ENCODE measurements at regions not wholly inside any gene's neighbourhood (a gene's known extent, or its start where the extent isn't known, plus 50 kb on each side); places are given as distances from the start of the nearest gene placed in this dataset.
"Not testable (repeated sequence)": the region's sequence is repeated elsewhere in the genome, so short reads cannot be mapped to it uniquely, and the experiment has no call there.

DNA sequence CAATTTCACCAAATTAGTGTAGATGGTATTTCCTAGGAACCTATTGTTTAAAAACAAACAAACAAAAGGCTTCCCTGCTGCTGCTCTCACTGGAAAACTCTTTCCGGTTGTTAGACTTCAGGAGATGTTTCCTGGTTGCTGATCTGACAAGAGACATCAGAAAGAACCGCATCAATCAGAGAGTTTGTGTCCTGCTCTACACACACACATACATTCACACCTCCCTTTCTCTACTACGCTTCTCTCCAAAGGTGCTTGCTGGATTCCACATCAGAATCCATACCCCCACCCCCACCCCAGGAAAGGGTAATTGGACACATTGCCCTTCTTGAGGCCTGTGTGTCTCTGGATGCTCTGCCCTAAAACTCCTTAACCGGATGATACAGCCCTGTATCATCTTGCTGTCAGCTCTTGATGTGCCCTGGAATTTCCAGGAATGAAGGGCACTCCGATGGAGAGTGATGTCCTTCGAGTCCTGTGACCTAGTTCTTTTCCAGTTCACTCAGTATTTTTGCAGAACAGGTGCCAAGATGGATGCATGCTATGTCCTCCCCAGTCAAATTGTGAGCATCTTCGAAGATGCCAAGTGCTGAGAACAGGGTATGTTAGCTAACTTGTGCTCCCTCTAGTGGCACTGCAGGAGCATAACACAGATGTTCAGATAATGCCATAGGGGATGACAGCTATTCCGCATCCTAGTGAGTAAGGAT, 113.7 kb upstream of the SLC35F3 start:
- DNase-seq: peak; percentile 3

DNA sequence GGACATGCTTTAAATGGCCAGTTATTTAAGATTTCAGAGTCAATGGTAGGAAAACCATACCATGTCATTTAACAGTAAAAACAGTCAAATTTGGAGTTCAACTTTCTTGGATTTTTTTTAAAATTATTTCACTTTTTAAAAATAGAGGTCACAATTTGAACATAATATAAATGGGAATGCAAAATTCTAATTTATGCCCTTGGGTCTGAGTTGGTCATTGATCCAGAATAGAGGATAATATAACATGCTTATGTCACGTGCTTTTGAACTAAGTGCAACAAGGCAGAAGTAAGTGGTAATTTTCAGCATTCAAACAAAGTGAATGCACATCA, 113.1 kb upstream of the SLC35F3 start:
- DNase-seq: no peak

DNA sequence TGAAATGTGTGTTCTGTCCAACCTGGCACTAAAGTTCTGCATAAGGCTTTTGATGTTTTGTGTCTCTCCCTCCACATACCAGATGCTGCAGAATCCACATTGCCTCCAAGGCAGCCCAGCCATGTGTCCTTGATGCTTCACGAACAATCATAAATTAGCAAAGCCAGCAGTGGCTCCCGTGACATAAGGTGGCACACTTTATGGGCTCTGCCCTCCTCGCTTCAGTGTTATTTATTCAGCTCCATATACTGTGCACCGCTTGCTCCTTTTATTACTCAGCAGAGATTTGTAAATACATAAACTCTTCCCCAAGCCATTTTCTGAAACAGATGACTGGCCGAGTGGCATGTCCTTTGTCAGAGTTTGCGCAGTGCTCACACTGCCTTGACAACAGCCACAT, 112.8 kb upstream of the SLC35F3 start:
- DNase-seq: no peak

DNA sequence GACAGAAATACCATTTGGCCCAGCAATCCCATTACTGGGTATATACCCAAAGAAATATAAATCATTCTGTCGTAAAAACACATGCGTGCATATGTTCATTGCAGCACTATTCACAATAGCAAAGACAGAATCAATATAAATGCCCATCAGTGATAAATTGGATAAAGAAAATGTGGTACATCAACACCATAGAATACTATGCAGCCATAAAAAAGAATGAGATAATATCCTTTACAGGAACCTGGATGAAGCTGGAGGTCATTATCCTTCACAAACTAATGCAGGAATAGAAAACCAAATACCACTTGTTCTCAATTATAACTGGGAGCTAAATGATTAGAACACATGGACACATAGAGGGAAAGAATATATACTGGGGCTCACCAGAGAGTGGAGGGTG, 109.6 kb upstream of the SLC35F3 start:
- no peak for DNase-seq

DNA sequence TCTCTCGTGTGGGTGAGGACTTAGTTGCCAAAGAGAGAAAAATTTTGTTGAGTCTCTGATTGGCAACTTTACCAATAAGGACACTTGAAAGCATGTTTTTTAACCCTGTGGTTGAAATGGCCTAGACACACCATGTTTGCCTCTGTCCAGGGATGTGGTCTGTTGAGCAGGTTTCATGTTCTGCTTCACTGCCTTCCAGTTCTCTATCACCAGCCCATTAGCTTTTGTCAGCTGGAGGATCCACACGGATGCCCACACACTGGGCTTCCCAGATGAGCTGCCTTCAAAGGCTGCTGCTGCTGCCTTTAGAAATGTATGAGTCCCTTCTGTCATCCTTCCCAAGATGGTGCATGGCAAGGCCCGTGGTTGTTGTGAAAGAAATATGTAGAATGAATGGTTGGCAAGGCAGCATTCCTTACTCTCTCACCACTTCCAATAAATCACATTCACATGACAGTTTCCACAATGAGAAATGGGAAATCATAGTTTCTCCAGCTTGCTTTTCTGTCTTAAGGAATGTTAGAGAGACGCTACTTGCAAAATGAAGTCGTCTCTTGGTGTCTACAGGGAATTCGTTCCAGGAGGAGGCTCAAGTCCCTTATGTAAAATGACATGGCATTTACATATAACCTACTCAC, 108.2 kb upstream of the SLC35F3 start:
- DNase-seq: no peak

DNA sequence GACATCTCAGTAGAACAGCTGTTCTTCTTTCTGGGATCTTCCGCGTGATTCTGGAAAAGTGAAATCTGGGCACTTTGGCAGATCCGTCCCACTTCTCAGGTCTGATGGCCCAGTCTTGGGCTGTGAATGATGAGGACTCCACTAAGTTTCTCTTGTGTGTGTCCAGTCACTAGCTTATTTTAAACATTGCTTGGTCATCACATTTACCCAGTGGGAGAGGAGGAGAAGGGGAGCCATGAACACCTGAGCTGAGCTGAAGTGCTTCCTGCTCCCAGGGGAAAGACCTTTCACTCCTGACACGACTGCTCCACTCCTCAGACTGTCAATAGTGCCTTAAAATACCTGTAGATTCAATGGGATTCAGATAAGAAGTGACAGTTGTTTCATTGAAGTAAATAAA, 101.9 kb upstream of the SLC35F3 start:
- DNase-seq: no peak

DNA sequence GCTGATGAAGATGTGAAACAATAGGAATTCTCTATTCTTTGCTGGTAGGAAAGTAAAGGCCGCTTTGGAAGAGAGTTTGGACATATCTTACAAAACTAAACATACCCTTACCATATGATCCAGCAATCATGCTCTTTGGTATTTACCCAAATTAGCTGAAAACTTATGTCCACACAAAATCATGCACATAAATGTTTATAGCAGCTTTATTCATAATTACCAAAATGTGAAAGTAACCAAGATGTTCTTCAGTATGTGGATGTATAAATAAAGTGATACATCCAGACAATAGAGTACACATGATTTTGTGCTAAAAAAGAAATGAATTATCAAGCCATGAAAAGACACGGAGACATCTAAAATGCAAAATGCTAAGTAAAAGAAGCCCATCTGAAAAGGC, 98.7 kb upstream of the SLC35F3 start:
- DNase-seq: no peak

DNA sequence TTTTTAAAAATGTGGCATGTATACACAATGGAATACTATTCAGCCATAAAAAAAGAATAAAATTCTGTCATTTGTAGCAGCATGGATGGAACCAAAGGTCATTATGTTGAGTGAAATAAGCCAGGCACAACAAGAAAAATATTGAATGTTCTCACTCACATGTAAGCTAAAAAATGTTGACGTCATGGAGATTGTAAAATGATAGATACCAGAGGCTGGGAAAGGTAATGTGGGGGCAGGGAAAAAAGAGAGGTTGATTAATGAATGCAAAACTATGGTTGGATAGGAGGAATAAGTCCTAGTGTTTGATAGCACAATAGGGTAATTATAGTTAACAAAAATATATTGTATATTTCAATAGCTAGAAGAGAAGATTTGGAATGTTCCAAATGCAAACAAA, 89.1 kb upstream of the SLC35F3 start:
- DNase-seq: no peak

DNA sequence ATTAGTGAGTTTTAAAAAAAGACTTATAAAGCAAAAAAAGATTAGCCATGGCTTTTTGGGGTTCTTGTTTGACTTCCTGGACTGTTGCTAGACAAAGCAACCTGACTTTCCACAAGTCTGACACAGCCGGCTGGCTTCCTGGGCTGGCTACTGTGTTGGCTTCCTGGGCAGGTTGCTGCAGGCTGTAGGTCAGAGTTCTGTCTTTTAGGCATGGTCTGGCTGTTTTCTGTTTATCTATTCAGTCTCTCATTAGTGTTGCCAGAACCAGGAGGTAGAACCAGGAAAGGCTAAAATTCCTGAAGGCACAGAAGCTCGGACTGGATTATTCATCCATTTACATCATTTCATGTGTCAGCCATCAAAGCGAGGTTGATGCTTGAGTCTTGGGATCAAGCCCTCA, 88.6 kb upstream of the SLC35F3 start:
- DNase-seq: no peak

DNA sequence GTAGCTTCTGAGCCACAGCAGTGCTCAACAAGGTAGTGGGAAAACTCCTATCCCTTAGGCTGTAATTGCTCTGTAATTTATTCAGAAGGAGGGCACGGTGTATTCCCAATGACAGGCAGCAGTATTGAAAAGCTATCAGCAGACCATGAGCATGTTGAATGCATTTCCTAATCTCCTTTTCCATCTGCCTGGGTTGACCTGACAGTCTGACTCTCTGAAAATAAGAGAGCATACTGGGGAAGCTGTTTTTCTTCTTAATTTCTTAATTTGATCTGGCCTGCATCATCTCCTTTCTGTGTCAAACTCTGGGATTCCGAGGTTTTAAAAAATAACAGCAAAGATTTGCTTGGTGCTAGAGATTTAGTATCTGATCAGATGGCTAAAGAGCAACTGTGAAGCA, 88.1 kb upstream of the SLC35F3 start:
- DNase-seq: no peak

DNA sequence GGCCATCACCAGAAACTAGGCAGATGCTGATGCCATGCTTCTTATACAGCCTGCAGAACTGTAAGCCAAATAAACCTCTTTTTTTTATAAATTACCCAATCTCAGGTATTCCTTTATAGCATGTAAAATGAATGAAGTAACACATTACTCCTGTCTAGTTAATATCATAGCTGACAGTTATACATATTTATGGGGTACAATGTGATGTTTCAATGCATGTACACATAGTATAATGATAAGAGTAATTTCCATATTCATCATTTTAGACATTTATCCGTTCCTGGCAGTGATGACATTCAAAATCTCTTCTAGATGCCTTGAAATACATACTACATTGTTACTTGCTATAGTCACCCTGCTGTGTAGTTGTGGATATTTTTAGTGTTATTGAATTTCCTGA, 85.4 kb upstream of the SLC35F3 start:
- DNase-seq: no peak

DNA sequence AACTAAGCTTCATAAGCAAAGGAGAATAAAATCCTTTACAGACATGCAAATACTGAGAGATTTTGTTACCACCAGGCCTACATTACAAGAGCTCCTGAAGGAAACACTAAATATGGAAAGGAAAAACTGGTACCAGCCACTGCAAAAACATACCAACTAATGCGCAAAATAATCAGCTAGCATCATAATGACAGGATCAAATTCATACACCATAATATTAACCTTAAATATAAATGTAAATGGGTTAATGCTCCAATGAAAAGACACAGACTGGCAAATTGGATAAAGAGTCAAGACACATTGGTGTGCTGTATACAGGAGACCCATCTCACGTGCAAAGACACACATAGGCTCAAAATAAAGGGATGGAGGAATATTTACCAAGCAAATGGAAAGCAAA, 80.3 kb upstream of the SLC35F3 start:
- DNase-seq: not testable (repeated sequence)

DNA sequence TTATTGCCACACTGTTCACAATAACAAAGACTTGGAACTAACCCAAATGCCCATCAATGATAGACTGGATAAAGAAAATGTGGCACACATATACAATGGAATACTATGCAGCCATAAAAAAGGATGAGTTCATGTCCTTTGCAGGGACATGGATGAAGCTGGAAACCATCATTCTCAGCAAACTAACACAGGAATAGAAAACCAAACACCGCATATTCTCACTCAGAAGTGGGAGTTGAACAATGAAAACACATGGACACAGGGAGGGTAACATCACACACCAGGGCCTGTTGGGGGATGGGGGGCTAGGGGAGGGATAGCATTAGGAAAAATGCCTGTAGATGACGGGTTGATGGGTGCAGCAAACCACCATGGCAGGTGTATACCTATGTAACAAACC, 76.5 kb upstream of the SLC35F3 start:
- not testable (repeated sequence) for DNase-seq

DNA sequence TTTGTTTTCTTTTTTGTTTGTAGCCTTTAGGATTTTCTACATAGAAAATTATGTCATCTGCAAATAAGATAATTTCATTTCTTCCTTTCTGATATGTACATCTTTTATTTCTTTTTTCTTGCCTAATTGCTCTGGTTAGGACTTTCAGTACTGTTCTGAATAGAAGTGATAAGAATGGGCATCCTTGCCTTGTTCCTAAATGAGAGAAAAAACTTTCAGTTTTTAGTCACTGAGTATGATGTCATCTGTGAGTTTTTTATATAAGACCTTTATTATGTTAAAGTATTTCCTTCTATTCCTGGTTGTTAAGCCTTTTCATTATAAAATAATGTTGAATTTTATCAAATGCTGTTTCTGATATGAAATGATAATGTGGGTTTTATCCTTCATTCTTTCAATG, 76.0 kb upstream of the SLC35F3 start:
- DNase-seq: no peak

DNA sequence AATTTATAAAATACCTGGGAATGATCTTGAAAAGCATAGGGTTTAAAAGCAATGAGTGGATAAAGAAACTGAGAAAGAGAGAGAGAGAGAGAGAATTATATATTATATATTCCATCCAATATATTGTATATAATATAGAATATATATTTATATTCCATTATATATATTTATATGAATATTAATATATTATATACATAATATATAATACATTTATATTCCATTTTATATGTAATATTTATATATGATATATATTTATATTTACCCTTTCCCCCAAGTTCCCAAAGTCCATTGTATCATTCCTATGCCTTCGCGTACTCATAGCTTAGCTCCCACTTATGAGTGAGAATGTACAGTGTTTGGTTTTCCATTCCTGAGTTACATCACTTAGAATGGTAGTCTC, 69.9 kb upstream of the SLC35F3 start:
- DNase-seq: no peak

DNA sequence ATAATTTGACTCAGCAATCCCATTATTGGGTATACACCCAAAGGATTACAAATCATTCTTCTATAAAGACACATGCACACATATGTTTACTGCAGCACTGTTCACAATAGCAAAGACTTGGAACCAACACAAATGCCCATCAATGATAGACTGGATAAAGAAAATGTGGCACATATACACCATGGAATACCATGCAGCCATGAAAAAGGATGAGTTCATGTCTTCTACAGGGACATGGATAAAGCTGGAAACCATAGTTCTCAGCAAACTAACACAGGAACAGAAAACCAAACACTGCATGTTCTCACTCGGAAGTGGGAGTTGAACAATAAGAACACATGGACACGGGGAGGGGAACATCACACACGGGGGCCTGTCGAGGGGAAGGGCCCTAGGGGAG, 66.3 kb upstream of the SLC35F3 start:
- DNase-seq: not testable (repeated sequence)

DNA sequence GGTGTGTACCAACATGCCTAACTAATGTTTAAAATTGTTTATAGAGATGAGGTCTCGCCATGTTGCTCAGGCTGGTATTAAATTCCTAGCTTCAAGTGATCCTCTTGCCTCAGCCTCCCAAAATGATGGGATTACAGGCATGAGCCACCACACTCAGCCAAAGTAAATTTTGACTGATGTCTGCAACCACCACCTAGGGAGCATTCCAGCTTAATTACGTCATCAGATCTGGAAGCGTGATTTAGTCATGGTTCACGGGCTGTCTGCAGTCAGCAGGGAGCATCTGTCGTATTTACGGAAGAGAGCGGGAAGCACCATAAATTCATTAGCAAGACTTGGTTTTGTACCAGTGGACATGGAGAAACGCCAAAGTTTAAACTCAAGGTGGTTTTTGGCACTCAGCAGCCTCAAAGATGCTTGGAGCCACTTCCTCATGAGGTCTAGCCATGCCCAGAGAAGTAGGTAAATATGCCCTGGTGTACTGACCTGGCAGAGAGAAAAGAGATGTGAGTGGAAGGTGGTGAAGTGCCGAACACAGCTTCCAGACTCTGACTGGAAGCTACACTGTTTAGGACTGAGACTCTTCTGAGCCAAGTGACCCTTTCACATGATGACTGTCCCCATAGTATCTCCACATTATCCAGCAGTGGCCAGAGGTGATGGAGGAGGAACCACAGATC, 60.8 kb upstream of the SLC35F3 start:
- DNase-seq: no peak

DNA sequence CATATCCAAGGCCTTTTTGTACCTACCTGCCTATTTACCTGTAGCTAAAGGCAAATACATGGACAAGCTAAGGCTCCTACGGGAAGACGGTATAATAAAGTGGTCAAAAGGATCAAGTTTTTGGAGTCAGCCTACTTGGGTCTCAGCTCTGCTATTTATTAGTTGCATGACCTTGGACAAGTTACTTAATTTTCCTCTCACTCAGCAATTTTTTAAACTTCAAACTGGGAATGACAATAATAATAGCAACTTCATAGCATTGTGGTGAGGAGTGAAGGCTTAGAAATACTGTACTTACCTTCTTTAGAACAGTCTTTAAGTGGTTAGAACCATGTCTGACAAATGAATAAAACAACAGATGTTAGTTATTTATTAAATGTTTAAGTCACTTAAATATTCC, 60.2 kb upstream of the SLC35F3 start:
- DNase-seq: no peak

DNA sequence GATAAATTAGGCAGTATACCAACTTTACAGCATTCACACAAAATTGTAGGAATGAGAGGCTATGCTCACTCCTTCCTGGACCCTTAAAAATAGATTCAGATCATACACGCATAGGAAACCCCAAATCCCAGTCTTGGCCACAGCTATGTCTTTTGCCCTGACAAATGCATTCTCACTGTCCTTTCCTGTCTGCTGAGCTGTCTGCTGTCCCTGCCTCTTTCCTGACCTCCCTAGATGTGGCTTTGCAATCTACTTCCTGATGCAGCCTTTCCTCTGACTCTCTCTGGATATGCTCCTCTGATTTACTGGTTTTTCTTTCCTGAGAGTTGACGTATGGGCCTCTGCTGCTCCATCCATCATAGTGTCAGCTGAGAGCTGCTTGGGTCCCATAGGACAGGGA, 59.8 kb upstream of the SLC35F3 start:
- no peak for DNase-seq

Measured in NCI-H1105 (cell line).